Cardiac septum (tissue), 1 donor: ENCODE measurements at regions not wholly inside any gene's neighbourhood (a gene's known extent, or its start where the extent isn't known, plus 50 kb on each side); places are given as distances from the start of the nearest gene placed in this dataset.
"Not testable (repeated sequence)": the region's sequence is repeated elsewhere in the genome, so short reads cannot be mapped to it uniquely, and the experiment has no call there.

Experiments
- DNase-seq: peaks from one replicate; pipeline ENCODE4 v3.0.0-alpha.2; 2020; ENCODE audit warnings: low spot score
- intact Hi-C: fragments of 100-400 bp; cut with DNase I; formaldehyde crosslinking; loops from one replicate; pipeline ENCODE4 v1.14.0; 2022
- donor health status: DM: no; HTN: no; CAD: no.

DNA sequence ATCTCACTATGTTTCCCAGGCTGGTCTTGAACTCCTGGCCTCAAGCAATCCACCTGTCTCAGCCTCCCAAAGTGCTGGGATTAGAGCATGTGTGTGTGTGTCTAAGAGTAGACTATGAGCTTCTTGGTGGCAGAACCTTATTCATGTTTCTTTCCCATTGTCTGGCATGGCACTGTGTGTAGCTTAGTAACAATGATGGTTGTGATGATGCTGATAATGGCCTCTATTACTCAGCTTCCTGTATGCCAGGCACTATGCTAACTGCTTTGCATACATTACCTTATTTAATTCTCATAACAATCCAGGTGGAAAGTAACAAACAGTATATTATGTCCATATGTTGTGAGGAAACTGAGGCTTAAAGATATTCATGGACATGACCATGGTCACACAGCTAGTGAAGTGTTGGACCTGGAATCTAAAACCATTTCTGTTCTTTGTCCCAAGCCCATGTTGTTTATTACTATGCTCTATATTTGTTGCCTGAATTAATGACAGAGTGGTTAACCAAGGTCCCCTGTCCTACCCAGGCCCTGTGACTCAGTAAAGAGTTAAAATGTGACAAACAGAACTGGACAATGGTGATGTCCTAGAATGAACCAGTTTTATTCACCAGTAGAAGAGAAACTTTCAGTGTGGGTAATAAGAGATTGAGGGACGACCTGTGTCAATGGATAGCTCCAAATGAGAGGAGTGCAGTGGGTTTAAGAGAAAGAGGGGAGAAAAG, 109.6 kb downstream of the KLF5 start:
- intact Hi-C loops, result no loop called here
- no peak for DNase-seq

DNA sequence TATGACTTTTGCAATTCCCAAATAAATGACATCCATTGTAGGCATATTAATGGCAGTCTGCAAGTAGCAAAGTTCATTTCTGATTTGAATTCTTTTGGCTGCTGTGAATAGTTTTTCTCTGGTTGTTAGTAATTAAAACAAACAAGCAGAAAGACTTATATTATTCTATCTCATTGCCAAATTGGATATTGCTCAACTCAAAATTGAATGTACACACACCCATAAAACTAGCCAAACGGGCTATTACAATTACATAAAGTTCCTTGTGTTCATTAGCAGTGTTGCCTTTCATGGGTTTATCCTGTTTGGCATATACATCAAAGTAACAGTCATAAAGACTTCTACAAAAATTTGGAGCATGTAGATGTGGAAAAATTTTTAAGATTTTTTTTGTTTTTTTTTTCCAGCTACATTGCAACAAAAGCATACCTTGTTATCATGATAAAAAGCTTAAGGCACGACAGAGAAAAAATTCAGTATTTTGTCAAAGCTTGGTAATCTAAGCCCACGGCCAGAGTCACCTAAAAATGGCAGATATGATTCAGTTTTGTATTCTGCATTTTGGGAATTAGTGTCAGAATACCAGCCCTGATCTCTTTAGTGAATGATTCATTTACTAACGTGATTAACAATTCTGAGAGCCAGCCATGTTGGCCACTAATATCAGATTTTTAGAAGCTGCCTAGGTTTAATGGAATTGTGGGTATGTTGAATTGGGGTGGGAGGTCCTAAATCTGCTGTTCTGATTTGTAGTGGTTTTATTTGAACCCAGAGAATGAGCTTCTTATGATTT, 108.4 kb downstream of the KLF5 start:
- intact Hi-C loops, result no loop called here

DNA sequence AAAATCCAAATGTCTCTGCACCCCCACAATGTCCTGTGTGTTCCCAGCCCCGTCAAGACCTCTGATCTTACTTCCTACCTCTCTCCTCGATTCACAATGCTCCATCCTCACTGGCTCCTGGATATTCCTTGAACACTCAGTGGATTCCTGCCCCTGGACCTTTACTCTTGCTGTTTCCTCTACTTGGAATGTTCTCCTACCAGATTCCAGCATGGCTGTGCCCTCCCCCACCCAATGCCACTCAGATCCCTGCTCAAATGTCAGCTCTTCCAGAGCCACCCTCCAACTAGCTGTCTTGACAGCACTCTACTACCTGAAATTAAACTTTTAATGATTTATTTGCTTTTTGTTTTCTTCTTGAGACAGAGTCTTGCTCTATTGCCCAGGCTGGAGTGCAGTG, 107.4 kb downstream of the KLF5 start:
- intact Hi-C loops, result no loop called here

More for the DNA sequence above, 108.4 kb downstream of the KLF5 start:
- no peak for DNase-seq

DNA sequence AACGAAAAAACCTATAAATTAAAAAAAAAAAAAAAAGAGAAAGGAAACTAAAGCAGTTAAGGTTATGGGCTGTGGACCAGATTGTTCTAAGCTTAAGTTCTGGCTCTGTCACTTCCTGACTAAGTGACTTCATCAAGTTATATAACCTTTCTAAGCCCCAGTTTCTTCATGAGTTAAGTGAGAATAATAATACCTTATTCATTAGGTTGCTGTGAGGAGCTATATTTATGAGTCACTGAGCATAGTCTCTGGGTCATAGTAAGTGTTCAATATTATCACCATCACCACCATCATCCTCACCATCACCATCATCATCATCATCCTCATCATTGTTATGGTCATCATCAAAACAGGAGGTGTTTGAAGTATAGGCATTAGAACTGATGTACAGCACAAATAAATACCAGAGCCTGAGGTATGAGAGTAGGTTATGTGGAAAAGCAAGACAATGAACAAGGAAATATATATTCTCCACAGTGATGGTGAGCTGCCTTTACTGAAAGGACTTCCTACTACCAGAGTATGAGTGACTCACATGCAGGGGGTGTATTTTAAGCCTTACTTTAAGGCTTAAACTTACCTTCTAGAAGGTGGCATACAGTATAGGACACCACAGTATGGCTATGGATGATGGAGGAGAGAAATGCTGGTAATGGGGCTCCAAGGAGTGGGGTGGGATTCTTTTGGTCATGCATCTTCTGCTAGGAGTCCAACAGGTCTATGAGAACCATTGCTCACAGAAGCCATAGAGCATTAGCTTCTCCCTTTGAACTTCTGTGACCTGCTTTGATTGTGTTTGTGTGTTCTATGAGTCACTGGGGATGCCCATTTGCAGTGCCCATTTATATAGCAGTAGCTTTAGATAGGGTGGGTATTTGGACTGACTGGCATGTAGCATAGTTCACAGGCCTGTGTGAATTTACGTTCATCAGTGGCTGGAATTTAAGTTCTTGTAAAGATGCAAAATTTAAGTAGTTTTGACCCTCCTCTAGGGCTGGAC, 104.4 kb downstream of the KLF5 start:
- no peak for DNase-seq
- intact Hi-C loops, result no loop called here

More for the DNA sequence above, 107.4 kb downstream of the KLF5 start:
- no peak for DNase-seq

DNA sequence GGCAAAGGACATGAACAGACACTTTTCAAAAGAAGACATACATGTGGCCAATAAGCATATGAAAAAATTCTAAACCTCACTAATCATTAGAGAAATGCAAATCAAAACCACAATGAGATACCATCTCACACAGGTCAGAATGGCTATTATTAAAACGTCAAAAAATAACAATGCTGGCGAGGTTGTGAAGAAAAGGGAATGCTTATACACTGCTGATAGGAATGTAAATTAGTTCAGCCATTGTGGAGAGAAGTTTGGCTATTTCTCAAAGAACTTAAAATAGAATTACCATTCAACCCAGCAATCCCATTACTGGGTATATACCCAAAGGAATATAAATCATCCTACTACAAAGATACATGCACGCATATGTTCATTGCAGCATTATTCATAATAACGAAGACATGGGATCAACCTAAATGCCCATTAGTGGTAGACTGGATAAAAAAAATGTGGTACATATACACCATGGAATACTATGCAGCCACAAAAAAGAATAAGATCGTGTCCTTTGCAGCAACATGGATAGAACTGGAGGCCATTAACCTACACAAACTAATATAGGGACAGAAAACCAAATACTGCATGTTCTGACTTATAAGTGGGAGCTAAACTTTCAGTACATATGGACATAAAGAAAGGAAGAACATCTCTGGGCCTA, 101.7 kb downstream of the KLF5 start:
- intact Hi-C loops, DNase-seq: not testable (repeated sequence)

DNA sequence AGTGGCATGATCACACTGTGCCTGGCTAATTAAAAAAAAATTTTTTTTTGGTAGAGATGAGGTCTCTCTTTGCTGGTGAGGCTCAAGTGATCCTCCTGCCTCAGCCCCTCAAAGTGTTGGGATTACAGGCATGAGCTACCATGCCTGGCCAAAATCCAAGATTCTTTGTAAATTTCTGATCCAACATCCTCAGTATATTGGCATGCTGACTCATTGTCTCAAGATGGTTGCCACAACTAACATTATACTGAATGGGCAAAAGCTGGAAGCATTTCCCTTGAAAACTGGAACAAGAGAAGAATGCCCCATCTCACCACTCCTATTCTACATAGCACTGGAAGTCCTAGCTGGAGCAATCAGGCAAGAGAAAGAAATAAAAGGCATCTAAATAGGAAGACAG, 100.0 kb downstream of the KLF5 start:
- intact Hi-C loops, result no loop called here
- DNase-seq, result no peak

DNA sequence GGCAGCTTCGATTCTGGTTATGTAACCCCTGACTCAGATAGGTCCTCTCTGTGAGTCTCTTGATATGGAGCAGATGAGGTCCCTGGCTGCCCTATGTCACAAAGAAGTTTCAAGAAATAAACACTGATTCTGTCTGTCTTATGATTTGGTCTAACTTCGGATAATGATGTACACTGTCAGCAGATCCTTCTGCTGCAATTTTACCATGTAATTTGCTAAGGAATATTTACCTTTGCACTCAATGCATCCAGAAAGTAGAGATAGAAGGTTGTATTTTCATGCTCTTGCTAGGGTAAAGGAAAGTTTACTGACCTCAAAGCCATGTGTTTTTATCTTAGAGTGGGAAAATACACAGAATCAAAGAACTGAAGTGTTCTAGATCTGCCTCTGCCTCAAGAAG, 98.2 kb downstream of the KLF5 start:
- intact Hi-C loops, result no loop called here
- no peak for DNase-seq

DNA sequence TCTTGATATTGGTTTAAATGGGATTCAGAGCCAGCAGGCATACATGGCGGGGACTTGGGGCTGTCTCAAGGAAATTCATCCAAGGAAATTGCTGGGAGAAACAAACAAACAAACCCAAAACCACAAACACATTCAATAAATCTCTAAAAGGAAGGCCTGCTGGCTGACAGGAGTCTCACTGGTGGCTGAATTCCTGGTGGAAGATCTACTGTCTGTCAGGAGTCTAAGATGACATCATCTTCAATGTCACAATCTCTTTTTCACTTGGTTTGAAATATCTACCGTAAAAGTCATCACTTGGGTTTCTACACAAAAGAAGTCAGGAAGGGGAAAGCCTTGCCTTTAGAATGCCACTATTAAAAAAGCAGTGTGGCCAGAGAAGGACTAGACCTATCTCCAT, 87.9 kb downstream of the KLF5 start:
- no peak for DNase-seq
- intact Hi-C loops, result no loop called here

DNA sequence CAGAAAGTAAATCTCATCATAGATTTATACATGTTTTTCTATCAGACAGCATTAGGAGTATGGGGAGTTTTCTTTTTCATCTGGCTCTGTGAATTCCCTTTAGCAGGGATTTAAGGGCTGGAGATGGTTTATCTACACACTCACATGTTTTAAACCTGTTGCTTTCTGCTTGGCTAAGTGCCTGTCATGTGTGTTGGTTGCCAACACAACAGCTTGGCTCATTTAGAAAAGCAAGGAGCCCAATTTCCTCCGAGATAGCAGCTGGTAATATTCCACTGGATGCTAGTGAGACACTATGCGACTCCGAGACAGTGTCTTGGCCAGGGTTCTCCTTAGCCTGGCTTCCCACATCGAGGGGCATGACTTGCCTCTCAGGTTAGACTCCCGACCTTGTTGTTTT, 83.3 kb downstream of the KLF5 start:
- intact Hi-C loops, result no loop called here
- no peak for DNase-seq

DNA sequence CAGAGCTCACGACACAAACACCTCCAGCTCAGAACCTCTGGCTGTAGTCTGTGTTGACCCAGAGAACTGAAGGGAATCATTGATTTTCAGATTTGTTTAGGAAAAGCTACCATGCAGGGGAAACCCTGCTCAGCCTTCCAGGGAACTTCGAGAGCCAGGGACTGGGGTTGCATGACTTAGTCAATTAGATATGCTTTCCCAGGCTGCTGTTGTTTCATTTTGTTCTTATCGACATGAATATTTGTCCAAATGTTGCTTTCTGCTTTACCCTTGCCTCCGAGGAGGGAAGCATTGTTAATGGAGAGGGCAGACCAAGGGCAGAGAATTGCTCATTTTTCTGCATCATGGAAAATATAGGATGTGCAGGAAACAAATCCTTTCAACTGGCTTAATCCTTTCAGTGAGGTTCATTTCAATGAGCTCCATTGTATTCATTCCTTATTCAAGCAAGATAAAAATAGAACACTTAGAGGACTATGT, 82.5 kb downstream of the KLF5 start:
- no peak for DNase-seq
- intact Hi-C loops, result no loop called here

DNA sequence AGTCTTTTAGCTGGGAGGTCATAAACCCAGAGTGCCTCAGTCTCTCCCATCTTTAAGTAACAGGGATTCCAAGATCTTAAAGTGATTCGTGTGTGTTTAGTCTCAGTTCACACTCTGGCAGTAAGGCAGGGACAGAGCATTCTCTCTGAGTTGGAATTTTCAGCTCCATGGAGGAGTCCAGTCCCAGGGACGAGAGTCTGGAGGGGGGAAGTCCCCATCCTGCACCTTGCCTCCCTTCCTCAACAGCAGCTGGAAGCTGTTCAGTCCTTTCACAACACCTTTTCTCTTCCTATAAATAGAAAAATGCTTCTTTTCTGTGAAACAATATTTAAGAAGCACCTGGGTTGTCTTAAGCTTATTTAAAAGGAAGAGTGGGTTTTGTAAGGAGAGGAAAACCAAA, 82.0 kb downstream of the KLF5 start:
- DNase-seq, result no peak
- intact Hi-C loops, result no loop called here

DNA sequence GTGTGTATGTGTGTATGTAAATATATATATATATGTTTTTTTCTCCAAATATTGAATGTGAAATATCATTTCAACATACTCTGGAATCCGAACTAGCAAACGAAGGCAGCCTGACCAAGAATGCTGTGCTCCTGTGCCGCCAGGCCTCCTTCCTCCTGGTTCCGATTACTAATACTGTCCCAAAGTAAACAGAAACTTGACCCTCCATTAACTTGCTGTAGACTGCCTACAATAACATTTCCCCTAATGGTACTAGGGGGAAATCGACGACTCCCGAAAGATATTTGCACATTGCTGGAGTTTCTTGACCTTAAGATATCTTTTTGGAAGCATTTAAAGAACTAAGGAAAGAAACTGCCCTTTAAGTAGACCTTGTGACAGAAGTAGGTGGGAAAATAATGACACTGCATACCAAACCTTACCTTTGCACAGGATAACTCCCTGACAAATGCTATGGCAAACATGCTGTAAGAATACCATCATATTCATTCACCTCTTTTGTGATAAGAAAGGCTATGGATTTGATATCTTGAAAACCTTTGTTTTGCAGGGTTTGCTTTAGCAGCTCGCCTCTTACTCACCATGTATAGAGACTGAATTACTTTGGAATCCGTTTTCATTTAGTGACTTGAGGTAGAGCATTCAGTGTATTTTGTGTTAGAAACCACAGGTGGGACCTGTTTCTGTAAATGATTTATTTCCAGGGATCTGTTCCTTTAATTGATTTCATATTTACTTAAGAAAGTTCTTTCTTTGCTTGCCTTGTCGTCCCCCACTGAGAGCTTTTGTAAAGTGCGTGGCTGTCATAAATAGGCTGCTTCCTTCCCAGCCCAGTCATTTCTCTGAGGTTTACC, 80.1 kb downstream of the KLF5 start:
- DNase-seq, result no peak
- intact Hi-C loops, result no loop called here

DNA sequence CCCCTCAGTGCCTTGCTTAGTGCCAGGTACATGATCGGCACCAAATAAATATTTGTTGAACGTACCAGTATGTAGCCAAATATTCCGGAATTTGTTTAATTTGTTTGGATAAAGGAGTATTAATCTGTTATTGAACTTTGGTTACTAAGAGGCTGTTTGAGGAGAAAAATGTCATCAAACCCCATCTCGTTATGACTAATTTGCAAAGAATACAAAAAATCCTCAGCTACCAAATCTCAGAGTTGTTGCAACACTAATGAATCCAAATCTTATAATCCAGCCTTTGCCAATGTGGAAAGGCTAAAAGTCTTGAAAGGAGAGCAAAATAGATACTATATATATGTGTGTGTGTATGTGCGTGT, 79.5 kb downstream of the KLF5 start:
- intact Hi-C loops, result no loop called here
- DNase-seq, result no peak

DNA sequence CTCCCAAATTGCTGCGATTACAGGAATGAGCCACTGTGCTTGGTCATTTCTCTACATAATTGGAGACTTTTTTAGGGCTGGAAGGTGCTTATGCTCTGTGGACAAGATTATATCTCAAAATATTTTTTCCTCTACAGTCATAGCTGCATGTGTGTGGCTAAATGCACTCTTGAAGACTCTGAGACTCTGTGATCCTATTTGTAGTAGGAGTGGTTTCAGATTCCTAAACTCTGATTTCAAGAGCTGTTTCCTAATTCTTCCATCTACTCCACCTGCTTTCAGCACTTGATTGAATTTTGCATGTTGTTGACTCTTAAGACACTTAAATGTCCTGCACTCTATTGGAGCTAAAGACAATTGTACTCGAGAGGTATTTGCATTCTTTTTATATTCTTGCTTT, 78.0 kb downstream of the KLF5 start:
- DNase-seq, result no peak
- intact Hi-C loops, result no loop called here

DNA sequence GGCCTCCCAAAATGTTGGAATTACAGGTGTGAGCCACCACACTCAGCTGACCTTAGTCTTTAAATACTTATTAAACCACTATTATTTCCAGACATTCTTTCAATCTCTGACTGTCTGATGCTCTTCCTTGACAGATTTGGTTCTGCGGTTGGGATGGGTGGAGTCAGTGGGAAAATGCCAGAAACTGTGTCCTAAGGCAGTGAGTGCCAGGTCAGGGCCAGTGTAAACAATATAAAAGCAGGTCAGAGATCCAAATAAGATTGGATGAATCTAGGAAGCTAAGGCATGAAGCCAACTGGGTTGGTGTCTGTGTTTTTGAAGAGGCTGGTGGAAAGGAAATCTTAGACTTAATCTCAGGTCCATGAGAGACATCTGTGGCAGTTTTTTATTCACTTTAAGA, 74.7 kb downstream of the KLF5 start:
- DNase-seq, result no peak
- intact Hi-C loops, result no loop called here

DNA sequence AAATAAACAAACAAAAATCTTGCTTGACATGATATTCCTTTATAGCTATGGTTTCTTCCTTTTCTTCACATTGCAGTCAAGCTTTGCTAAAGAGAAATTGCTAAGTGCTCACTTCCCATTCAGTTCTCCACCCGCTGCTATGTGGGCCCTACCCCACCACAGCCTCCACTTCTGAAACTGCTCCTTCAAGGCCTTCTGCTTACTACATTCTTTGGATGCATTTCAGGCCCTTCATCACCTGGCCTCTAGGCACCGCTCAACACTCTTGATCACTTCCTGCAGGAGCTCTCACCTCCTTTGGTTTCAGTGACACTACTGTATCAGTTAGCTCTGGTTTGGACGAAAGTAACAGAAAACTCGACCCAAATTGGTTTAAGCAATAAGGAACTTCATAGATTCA, 72.4 kb downstream of the KLF5 start:
- DNase-seq, result no peak
- intact Hi-C loops, result no loop called here

DNA sequence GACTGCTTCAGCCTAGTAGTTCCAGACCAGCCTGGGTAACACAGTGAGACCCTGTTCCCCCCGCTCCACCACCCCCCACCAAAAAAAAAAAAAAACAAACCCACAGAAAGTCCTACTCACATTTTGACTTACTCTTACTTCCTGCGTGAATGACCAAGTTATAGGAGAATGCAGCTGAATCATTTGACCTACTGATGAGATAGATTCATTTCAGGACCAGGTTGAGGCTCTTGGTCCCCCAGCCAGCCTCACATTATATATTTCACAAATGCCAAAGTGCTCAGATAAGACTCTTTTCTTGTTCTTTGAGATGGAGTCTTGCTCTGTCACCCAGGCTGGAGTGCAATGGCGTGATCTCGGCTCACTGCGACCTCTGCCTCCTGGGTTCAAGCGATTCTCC, 70.2 kb downstream of the KLF5 start:
- DNase-seq, result no peak
- intact Hi-C loops, result no loop called here
